PC-3 (cell line): ENCODE measurements at regions not wholly inside any gene's neighbourhood (a gene's known extent, or its start where the extent isn't known, plus 50 kb on each side); places are given as distances from the start of the nearest gene placed in this dataset.

ENCODE experiments used
- CTCF ChIP-seq: fragments of 300-600 bp; sonication (generic); conservative IDR thresholded peaks from 2 replicates; pipeline ENCODE4 v1.5.1; 2017; ENCODE audit warnings: antibody characterized with exemption, low read depth, mild to moderate bottlenecking, low read length
- EZH2 ChIP-seq: fragments of 300-600 bp; sonication (generic); IDR thresholded peaks from one replicate; pipeline ENCODE4 v1.6.1; 2017; ENCODE audit warnings: antibody characterized with exemption, mild to moderate bottlenecking, low read length; ENCODE audit not compliant: unreplicated experiment
- EZH2phosphoT487 ChIP-seq: fragments of 300-600 bp; sonication (generic); IDR thresholded peaks from 2 replicates; pipeline ENCODE4 v1.6.1; 2018; ENCODE audit warnings: mild to moderate bottlenecking, antibody characterized with exemption, low read length, borderline replicate concordance

- TF ChIP-seq CTCF, result no peak
- no peak for TF ChIP-seq EZH2phosphoT487
- no peak for TF ChIP-seq EZH2
Measured at GRCh38 chr4:89400287-89401035, 92.9 kb upstream of the GPRIN3 start.
